Astrocyte (in vitro differentiated cells and primary cell): ENCODE measurements at regions not wholly inside any gene's neighbourhood (a gene's known extent, or its start where the extent isn't known, plus 50 kb on each side); places are given as distances from the start of the nearest gene placed in this dataset.
A peak's percentile ranks its signal among the peaks of the same experiment; 100 is the strongest.

Experiments used
- DNase-seq: peaks from one replicate; pipeline ENCODE4 v3.0.0-alpha.2; 2010; ENCODE audit warnings: low read depth
- FAIRE-seq: peaks from 2 replicates; lab custom pipeline; 2011; peaks lifted over from hg19 to GRCh38; lab: Jason Lieb, UNC
- H2AFZ ChIP-seq: 2 replicates; pipeline ENCODE4 v1.6.0; 2012; ENCODE audit warnings: low read depth, low read length, inconsistent platforms
- H3K27ac ChIP-seq: 2 replicates; pipeline ENCODE4 v1.5.1; 2011; ENCODE audit warnings: low read depth, low read length, inconsistent platforms
- H3K27me3 ChIP-seq: 2 replicates; pipeline ENCODE4 v1.6.0; 2011; ENCODE audit warnings: low read length, inconsistent platforms; ENCODE audit not compliant: insufficient read depth
- H3K36me3 ChIP-seq: 2 replicates; pipeline ENCODE4 v1.5.1; 2011; ENCODE audit warnings: low read length, inconsistent platforms; ENCODE audit not compliant: insufficient read depth
- H3K4me1 ChIP-seq: 2 replicates; pipeline ENCODE4 v1.5.1; 2011; ENCODE audit warnings: low read length, inconsistent platforms; ENCODE audit not compliant: insufficient read depth
- H3K4me2 ChIP-seq: 2 replicates; pipeline ENCODE4 v1.6.0; 2012; ENCODE audit warnings: low read length, inconsistent platforms
- H3K4me3 ChIP-seq: 2 replicates; pipeline ENCODE4 v1.5.1; 2011; ENCODE audit warnings: low read depth, mild to moderate bottlenecking, low read length, inconsistent platforms; ENCODE audit not compliant: insufficient read depth
- H3K79me2 ChIP-seq: 2 replicates; pipeline ENCODE4 v1.6.0; 2012; ENCODE audit warnings: mild to moderate bottlenecking, low read length, inconsistent platforms; ENCODE audit not compliant: insufficient read depth
- H3K9ac ChIP-seq: 2 replicates; pipeline ENCODE4 v1.6.0; 2012; ENCODE audit warnings: mild to moderate bottlenecking, low read length, inconsistent platforms
- H3K9me3 ChIP-seq: 2 replicates; pipeline ENCODE4 v1.5.1; 2012; ENCODE audit warnings: low read depth, mild to moderate bottlenecking, low read length, inconsistent platforms; ENCODE audit not compliant: insufficient read depth
- H4K20me1 ChIP-seq: 2 replicates; pipeline ENCODE4 v1.6.0; 2012; ENCODE audit warnings: low read length, inconsistent platforms; ENCODE audit not compliant: insufficient read depth
- H3K27ac Mint-ChIP-seq: one replicate; pipeline ENCODE4 v1.8.0; 2021; ENCODE audit warnings: mild to moderate bottlenecking, mixed read lengths; ENCODE audit not compliant: unreplicated experiment
- H3K27me3 Mint-ChIP-seq: one replicate; pipeline ENCODE4 v1.8.0; 2021; ENCODE audit warnings: low read depth, mixed read lengths; ENCODE audit not compliant: unreplicated experiment
- H3K36me3 Mint-ChIP-seq: one replicate; pipeline ENCODE4 v1.8.0; 2021; ENCODE audit warnings: low read depth, mixed read lengths; ENCODE audit not compliant: unreplicated experiment
- H3K4me1 Mint-ChIP-seq: one replicate; pipeline ENCODE4 v1.8.0; 2021; ENCODE audit warnings: low read depth, mixed read lengths; ENCODE audit not compliant: unreplicated experiment
- H3K4me3 Mint-ChIP-seq: one replicate; pipeline ENCODE4 v1.8.0; 2021; ENCODE audit warnings: mild to moderate bottlenecking, moderate library complexity, mixed read lengths; ENCODE audit not compliant: unreplicated experiment
- H3K9me3 Mint-ChIP-seq: one replicate; pipeline ENCODE4 v1.8.0; 2021; ENCODE audit warnings: mild to moderate bottlenecking, mixed read lengths; ENCODE audit not compliant: unreplicated experiment
- CTCF ChIP-seq: IDR thresholded peaks from 2 replicates; pipeline ENCODE4 v1.5.1; 2011; ENCODE audit warnings: low read depth, mild to moderate bottlenecking, inconsistent platforms, low read length, moderate library complexity; ENCODE audit not compliant: insufficient read depth
- EZH2 ChIP-seq: IDR thresholded peaks from 2 replicates; pipeline ENCODE4 v1.6.1; 2012; ENCODE audit warnings: mild to moderate bottlenecking, low read length, inconsistent platforms; ENCODE audit not compliant: insufficient read depth

- H3K9ac ChIP-seq = no peak overlapping the region
- Mint-ChIP-seq H3K4me1 (peaks cover 16% of the 10 kb centered on the region), H3K27ac (no peak overlapping the region), H3K36me3 (no peaks in the 10 kb centered on the region), H3K4me3 (no peak overlapping the region), H3K9me3 (no peaks in the 10 kb centered on the region), H3K27me3 (no peaks in the 10 kb centered on the region)
- H3K36me3 ChIP-seq = no peaks in the 10 kb centered on the region
- H3K27ac ChIP-seq = no peak overlapping the region
- no peaks in the 10 kb centered on the region for H3K4me1 ChIP-seq
- DNase-seq = no peak
- H3K9me3 ChIP-seq = no peaks in the 10 kb centered on the region
- TF ChIP-seq CTCF = no peak
- TF ChIP-seq EZH2 = no peak
- H2AFZ ChIP-seq = no peak overlapping the region
- no peak overlapping the region for H3K4me2 ChIP-seq
- no peaks in the 10 kb centered on the region for H4K20me1 ChIP-seq
- no peak overlapping the region for H3K4me3 ChIP-seq
- no peaks in the 10 kb centered on the region for H3K27me3 ChIP-seq
- no peaks in the 10 kb centered on the region for H3K79me2 ChIP-seq
- no peak for FAIRE-seq
These were observed 107.4 kb downstream of the P2RY1 start for GRCh38 chr3:152942366-152942765.

GRCh38 chr3:152943645-152944044, 108.7 kb downstream of the P2RY1 start:
- Mint-ChIP-seq H3K4me3 (no peak overlapping the region), H3K27me3 (no peaks in the 10 kb centered on the region), H3K9me3 (no peaks in the 10 kb centered on the region), H3K36me3 (no peaks in the 10 kb centered on the region), H3K27ac (peak overlapping the region; percentile 81), H3K4me1 (peaks cover 16% of the 10 kb centered on the region)
- no peaks in the 10 kb centered on the region for H3K79me2 ChIP-seq
- no peak for FAIRE-seq
- peak; percentile 10 for DNase-seq
- peak overlapping the region; percentile 23 for H3K4me2 ChIP-seq
- no peaks in the 10 kb centered on the region for H3K9me3 ChIP-seq
- TF ChIP-seq EZH2 = no peak
- no peak for TF ChIP-seq CTCF
- no peak overlapping the region for H3K9ac ChIP-seq
- H3K4me3 ChIP-seq = no peak overlapping the region
- no peaks in the 10 kb centered on the region for H3K4me1 ChIP-seq
- peak overlapping the region; percentile 29 for H2AFZ ChIP-seq
- H3K27me3 ChIP-seq = no peaks in the 10 kb centered on the region
- H3K27ac ChIP-seq = no peak overlapping the region
- no peaks in the 10 kb centered on the region for H3K36me3 ChIP-seq
- no peaks in the 10 kb centered on the region for H4K20me1 ChIP-seq

- DNase-seq (no peak), FAIRE-seq (no peak)
- Histone ChIP-seq H3K4me3 (no peak overlapping the region), H3K4me2 (no peak overlapping the region), H3K36me3 (no peaks in the 10 kb centered on the region), H3K27me3 (no peaks in the 10 kb centered on the region), H3K4me1 (no peaks in the 10 kb centered on the region), H2AFZ (no peak overlapping the region), H3K79me2 (no peaks in the 10 kb centered on the region), H3K27ac (no peak overlapping the region), H4K20me1 (no peaks in the 10 kb centered on the region), H3K9ac (no peak overlapping the region), H3K9me3 (no peaks in the 10 kb centered on the region)
- Mint-ChIP-seq H3K27ac (no peak overlapping the region), H3K27me3 (no peaks in the 10 kb centered on the region), H3K36me3 (no peaks in the 10 kb centered on the region), H3K4me3 (no peak overlapping the region), H3K9me3 (no peaks in the 10 kb centered on the region), H3K4me1 (peaks cover 16% of the 10 kb centered on the region)
- TF ChIP-seq CTCF = no peak
- TF ChIP-seq EZH2 = no peak
These were observed 109.7 kb downstream of the P2RY1 start for GRCh38 chr3:152944671-152945070.
